ENCODE measurements at regions not wholly inside any gene's neighbourhood (a gene's known extent, or its start where the extent isn't known, plus 50 kb on each side); places are given as distances from the start of the nearest gene placed in this dataset.

- TF ChIP-seq CHD4 (IDR thresholded peaks at IDR 0.05; ENCODE audit: borderline replicate concordance, low read length) (no peak), HBP1 (CRISPR knock-in tag; IDR thresholded peaks at IDR 0.05; ENCODE audit: low read depth) (no peak), KAT2B (IDR thresholded peaks at IDR 0.05; ENCODE audit: borderline replicate concordance, low read depth, low read length) (no peak), GATAD1 (CRISPR knock-in tag; IDR thresholded peaks at IDR 0.05) (no peak), CERS6 (CRISPR knock-in tag; IDR thresholded peaks at IDR 0.05) (no peak), SUZ12 (IDR thresholded peaks at IDR 0.05; ENCODE audit: low read depth, low read length) (no peak), ZNF468 (CRISPR knock-in tag; IDR thresholded peaks at IDR 0.05) (no peak), FOXK2 (IDR thresholded peaks at IDR 0.05) (no peak), POLR2AphosphoS2 (IDR thresholded peaks at IDR 0.05; ENCODE audit: low read depth, low read length) (no peak), CTCF (CRISPR knock-in tag; IDR thresholded peaks at IDR 0.05) (no peak), ESRRA (CRISPR knock-in tag; IDR thresholded peaks at IDR 0.05; ENCODE audit: low read depth) (no peak), ZFP36 (IDR thresholded peaks at IDR 0.05; ENCODE audit: borderline replicate concordance, low read depth, low read length, partially characterized antibody) (no peak), ZNF292 (CRISPR knock-in tag; IDR thresholded peaks at IDR 0.05; ENCODE audit: borderline replicate concordance, low read depth) (no peak), ETV6 (CRISPR knock-in tag; conservative IDR thresholded peaks at IDR 0.05) (no peak)
Observed at GRCh38 chr1:185492089-185492825, 175.2 kb upstream of the IVNS1ABP start.
